ENCODE measurements at regions not wholly inside any gene's neighbourhood (a gene's known extent, or its start where the extent isn't known, plus 50 kb on each side); places are given as distances from the start of the nearest gene placed in this dataset.

- H2AFZ ChIP-seq (ENCODE audit: control insufficient read depth, low read length): no peak overlapping the region
- no peaks in the 10 kb centered on the region for H4K20me1 ChIP-seq (ENCODE audit: control insufficient read depth, extremely low read depth, insufficient read depth, low read length)
- H3K4me3 ChIP-seq (ENCODE audit: control insufficient read depth in 2 of 3, extremely low read depth in 1 of 3, insufficient read depth in 2 of 3, low read depth in 1 of 3, low read length in 3 of 3): no peak overlapping the region
- TF ChIP-seq CTCF (optimal IDR thresholded peaks at IDR 0.05 in 1 of 3, IDR thresholded peaks at IDR 0.05 in 1 of 3, conservative IDR thresholded peaks at IDR 0.05 in 1 of 3; ENCODE audit: extremely low read depth in 1 of 3, insufficient read depth in 2 of 3, low read length in 3 of 3) (no peak), EZH2 (IDR thresholded peaks at IDR 0.05; ENCODE audit: low read length) (no peak)
- no peak overlapping the region for H3K27ac ChIP-seq (ENCODE audit: control insufficient read depth, insufficient read depth, low read length)
- H3K4me2 ChIP-seq (ENCODE audit: control insufficient read depth, extremely low read depth, insufficient read depth, low read depth, low read length): no peak overlapping the region
- no peaks in the 10 kb centered on the region for H3K9me1 ChIP-seq (ENCODE audit: control insufficient read depth, extremely low read depth, insufficient read depth, low read length)
- no peaks in the 10 kb centered on the region for H3K9me3 ChIP-seq (ENCODE audit: control insufficient read depth, low read depth, low read length)
- no peak for DNase-seq (ENCODE audit: low read depth, low spot score)
- dilution Hi-C loops (cut with MboI; ENCODE audit: extremely low pct_ligation_motif_present, low sequenced_read_pairs): no loop called here
- no peaks in the 10 kb centered on the region for H3K36me3 ChIP-seq (ENCODE audit: control insufficient read depth in 2 of 2, extremely low read depth in 1 of 2, insufficient read depth in 2 of 2, low read length in 2 of 2)
- H3K9ac ChIP-seq (ENCODE audit: control insufficient read depth, extremely low read depth, insufficient read depth, low read length): no peak overlapping the region
- peaks cover 6% of the 10 kb centered on the region for H3K4me1 ChIP-seq (ENCODE audit: control insufficient read depth, extremely low read depth, insufficient read depth, low read length)
- H3K79me2 ChIP-seq (ENCODE audit: control insufficient read depth, insufficient read depth, low read length): no peaks in the 10 kb centered on the region
- H3K27me3 ChIP-seq (ENCODE audit: control insufficient read depth, extremely low read depth, insufficient read depth, low read length): no peaks in the 10 kb centered on the region
- FAIRE-seq: no peak
Measured at GRCh38 chr2:200732866-200733265, 78.8 kb upstream of the BZW1 start.

GRCh38 chr2:200733713-200734198, 78.0 kb upstream of the BZW1 start:
- Histone ChIP-seq H3K9me3 (ENCODE audit: control insufficient read depth, low read depth, low read length) (no peaks in the 10 kb centered on the region), H3K79me2 (ENCODE audit: control insufficient read depth, insufficient read depth, low read length) (no peaks in the 10 kb centered on the region), H2AFZ (ENCODE audit: control insufficient read depth, low read length) (no peak overlapping the region), H3K4me1 (ENCODE audit: control insufficient read depth, extremely low read depth, insufficient read depth, low read length) (peaks cover 1% of the 10 kb centered on the region), H3K36me3 (ENCODE audit: control insufficient read depth in 2 of 2, extremely low read depth in 1 of 2, insufficient read depth in 2 of 2, low read length in 2 of 2) (no peaks in the 10 kb centered on the region), H3K4me2 (ENCODE audit: control insufficient read depth, extremely low read depth, insufficient read depth, low read depth, low read length) (no peak overlapping the region), H3K9ac (ENCODE audit: control insufficient read depth, extremely low read depth, insufficient read depth, low read length) (no peak overlapping the region), H3K27me3 (ENCODE audit: control insufficient read depth, extremely low read depth, insufficient read depth, low read length) (no peaks in the 10 kb centered on the region), H3K4me3 (ENCODE audit: control insufficient read depth in 2 of 3, extremely low read depth in 1 of 3, insufficient read depth in 2 of 3, low read depth in 1 of 3, low read length in 3 of 3) (no peak overlapping the region), H3K27ac (ENCODE audit: control insufficient read depth, insufficient read depth, low read length) (no peak overlapping the region), H3K9me1 (ENCODE audit: control insufficient read depth, extremely low read depth, insufficient read depth, low read length) (no peaks in the 10 kb centered on the region), H4K20me1 (ENCODE audit: control insufficient read depth, extremely low read depth, insufficient read depth, low read length) (no peaks in the 10 kb centered on the region)
- TF ChIP-seq CTCF (optimal IDR thresholded peaks at IDR 0.05 in 1 of 3, IDR thresholded peaks at IDR 0.05 in 1 of 3, conservative IDR thresholded peaks at IDR 0.05 in 1 of 3; ENCODE audit: extremely low read depth in 1 of 3, insufficient read depth in 2 of 3, low read length in 3 of 3) (no peak), EZH2 (IDR thresholded peaks at IDR 0.05; ENCODE audit: low read length) (no peak)
- FAIRE-seq (no peak), DNase-seq (ENCODE audit: low read depth, low spot score) (no peak)
- dilution Hi-C loops (cut with MboI; ENCODE audit: extremely low pct_ligation_motif_present, low sequenced_read_pairs): no loop called here

Measured in keratinocyte (primary cell).